Suppressor macrophage (primary cell): ENCODE measurements at regions not wholly inside any gene's neighbourhood (a gene's known extent, or its start where the extent isn't known, plus 50 kb on each side); places are given as distances from the start of the nearest gene placed in this dataset.
"Not testable (repeated sequence)": the region's sequence is repeated elsewhere in the genome, so short reads cannot be mapped to it uniquely, and the experiment has no call there.

ENCODE experiments used
- DNase-seq, 4 experiments: peaks; one replicate each; pipeline ENCODE4 v3.0.0-alpha.2; 2020 to 2022

DNA sequence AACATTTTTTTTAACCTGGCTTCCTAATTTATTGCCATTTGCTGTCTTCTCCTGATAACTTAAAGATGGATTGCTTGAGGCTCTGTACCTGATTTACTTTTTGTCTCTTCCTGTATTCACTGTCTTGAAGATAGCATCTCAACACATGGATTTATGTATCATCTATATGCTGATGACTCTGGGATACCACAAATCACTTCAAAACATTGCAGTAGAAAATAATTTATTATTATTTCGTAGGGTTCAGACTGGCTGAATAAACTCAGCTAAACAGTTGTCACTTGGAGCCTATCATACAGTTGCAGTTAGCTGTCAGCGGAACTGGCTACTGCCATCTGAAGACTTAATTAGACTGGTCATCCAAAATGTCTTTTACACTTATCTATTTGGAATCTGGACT, 1025.2 kb upstream of the CDH18 start:
- no peak for DNase-seq

DNA sequence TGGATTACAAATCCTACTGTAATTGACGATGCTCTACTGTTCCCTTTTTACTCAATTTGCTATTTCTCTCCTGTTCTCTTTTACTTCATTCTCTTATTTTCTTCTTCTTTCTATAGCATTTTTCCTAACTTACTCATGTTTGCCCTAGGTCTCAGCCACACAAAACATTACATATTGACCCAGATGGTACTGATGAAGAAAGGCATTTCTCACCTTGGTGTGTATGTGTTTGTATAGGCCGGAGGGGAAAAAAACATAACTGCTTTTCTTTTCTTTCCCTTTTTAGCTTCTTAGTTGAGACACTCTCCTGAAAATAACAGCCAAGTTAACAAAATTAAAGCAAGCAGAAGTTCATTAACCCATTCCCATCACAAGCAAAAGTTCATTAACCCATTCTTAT, 1019.8 kb upstream of the CDH18 start:
- DNase-seq = no peak

DNA sequence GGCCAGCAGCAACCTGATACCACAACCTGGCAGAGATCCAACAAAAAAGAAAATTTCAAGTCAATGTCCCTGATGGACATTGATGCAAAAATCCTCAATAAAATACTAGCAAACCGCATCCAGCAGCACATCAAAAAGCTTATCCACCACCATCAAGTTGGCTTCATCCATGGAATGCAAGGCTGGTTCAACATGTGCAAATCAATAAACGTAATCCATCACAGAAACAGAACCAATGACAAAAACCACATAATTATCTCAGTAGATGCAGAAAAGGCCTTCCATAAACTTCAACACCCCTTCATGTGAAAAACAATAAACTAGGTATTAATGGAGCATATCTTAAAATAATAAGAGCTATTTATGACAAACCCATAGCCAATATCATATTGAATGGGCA, 1000.9 kb upstream of the CDH18 start:
- not testable (repeated sequence) for DNase-seq

DNA sequence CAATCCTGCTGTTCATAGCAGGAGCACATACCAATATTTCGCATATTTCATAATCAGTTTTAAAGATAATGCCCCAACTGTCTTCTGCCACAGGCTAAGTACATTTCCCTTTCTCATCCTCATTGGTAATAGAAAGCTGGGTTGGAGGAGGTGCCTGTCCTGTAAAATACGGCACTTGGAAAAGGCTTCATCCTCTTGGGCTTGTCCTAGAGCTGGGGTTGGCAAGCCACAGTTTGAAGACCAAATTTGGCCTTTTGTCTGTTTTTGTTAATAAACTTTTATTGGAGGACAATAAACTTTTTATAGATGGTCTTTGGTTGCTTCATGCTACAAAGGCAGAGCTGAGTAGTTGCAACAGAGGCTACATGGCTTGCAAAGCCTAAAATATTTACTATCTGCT, 997.8 kb upstream of the CDH18 start:
- DNase-seq = no peak

DNA sequence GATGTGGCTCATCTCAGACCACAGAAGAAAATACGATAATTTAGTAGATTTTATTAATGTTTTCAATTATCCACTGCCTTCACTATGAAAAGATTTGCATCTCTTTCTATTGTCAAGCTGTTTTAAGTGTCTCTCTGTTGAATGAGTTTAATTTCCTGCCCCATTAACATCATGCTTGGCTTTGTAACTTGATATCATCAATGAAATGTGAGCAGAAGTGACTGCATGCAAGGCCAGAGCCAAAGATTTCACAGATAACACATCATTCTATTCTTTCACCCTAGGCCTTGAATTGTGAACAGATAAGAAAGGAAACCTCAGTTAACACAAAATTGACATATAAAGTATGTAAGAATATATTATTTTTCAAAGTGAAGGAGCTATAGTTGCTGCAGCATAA, 986.4 kb upstream of the CDH18 start:
- no peak for DNase-seq

DNA sequence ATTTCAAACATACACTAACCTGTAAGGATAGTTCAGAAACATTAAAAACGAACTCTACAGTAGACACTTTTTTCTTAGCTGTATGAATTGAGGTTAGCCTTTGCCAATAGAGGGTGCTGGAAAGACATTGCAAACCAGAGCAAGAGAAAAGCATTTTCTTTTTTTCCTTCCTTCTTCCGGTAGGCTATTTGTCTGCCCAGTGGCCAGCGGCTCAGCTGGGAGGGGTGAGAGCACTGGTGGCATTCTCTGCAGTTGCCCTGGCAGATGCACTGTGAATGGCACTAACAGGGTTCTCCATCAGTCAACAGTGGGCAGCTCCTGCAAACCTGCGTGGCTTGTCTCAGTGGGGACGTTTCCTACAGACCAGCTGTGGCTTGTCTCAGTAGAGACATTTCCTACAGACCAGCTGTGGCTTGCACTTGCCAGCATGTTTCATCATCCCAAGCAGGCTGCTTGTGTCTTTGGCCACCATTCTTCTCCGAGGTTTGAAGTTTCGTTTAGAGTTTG, 984.5 kb upstream of the CDH18 start:
- DNase-seq = no peak

DNA sequence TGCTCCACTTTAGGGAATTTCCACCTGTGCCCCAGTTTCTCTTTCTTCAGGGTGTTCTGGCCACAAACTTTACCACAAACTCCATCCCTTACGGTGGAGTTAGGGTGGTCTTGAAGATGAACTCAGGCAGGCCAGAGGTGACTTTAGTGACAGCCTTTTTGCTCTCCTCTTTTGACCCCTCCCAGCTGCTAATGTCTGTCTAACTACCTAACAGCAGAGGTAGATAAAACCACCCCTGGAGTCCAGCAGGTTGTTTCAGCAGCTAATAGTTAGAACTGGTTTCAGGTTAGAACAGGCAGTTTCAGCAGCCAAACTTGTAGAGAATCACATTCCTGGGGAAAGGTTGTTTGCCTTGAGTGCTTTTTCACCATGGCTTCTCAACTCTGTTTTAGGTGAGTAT, 971.3 kb upstream of the CDH18 start:
- no peak for DNase-seq

DNA sequence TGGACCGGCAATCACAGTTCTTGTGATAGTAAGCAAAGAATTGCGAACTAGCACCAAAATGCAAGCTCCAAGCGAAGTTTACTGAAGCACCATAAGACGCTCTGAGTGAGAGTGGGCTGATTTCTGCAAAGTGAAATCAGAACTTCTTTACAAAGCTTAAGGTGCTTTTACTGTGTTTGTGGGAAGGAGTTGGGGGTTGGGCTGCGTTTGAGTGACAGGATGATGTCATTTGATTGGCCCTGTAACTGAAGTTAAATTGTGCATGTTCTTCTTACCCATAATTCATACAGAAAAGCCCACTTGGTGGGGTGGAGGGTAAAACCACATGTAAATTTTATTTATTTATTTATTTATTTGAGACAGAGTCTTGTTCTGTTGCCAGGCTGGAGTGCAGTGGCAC, 970.6 kb upstream of the CDH18 start:
- DNase-seq = no peak

DNA sequence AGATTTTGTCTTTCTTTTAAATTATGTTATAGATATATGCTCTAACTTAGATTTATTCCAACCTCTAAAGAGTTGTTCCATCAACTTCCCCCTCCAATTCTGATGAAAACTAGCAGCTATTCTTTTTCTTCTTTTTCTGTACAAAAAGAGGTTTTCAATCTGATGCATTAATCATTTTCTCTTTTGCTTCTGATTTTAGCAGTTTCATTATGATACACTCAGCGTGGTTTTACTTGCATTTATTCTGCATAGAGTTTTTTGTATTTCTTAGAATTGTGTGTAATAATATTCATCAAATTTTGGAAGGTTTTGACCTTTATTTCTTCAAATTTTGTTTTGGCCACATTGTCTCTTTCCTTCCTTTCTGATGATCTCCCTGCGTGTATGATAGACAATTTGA, 968.1 kb upstream of the CDH18 start:
- no peak for DNase-seq

DNA sequence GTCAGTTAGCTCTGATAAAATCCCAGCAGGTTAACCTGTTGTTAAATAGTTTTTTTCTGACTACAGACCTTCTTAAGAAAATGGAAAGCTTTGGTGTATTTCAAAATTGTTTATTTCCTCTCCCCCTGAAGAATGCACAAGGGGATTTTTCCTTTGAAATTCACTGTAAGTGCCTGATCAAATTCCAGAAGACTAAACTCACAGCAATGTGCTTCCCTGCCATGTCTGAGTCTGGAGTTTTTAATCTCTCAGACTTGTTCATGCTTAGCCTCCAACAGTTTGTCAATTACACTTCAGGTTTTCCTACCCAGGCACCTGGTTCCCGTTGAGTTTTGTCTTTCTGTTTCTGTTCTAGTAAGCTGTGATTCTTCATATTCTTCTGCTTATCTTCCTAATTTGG, 961.6 kb upstream of the CDH18 start:
- DNase-seq = no peak

DNA sequence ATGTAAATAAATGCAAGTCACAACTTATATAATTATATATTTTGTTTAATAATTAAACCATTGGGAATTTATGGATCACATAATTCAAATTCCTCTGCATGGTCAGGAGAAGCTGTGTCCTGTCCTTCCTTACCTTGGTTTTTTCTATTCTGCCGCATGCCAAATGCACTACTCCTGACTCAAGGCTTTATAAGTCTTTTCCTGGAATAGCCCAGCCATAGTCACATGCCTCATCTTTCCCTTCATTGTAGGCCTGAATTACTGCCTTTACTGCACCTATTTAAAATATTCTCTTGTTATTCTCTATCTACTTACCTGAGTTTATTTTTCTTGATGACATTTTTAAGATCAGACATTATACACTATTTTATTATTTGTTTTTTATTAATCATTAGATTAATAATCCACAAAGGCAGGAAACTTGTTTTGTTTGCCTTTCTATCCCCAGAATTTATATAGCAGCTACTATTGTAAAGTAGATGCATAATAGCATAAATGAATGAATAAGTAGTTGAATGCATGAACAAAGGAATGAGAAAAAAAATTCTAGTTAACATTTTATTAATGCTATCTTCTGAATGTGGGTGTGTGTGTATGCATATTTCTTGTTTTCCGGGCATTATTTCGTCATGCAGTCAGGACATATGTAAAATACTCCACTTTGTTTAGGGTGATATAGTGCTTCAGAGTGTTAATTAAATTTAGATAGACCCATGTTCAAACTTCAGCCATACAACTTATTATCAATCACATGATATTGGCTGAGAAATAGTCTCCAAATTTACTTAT, 955.4 kb upstream of the CDH18 start:
- not testable (repeated sequence) for DNase-seq

DNA sequence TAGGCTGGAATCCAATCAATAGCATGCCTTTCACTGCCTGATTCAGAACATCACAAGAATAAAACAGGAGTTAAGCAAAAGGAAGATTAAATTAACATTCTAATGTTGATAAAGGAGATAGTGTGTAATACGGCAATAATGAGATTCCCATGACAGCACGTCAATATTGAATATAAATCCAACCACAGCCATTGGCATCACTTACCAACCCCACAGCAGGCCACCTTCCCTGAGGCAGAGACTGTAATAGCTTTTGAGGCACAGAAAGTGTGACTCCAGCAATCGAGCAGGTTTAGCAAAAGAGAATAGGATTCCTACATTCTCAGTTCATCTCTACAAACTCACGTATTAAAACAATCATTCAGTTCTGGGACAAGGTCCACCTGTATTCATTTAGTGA, 954.6 kb upstream of the CDH18 start:
- not testable (repeated sequence) for DNase-seq

DNA sequence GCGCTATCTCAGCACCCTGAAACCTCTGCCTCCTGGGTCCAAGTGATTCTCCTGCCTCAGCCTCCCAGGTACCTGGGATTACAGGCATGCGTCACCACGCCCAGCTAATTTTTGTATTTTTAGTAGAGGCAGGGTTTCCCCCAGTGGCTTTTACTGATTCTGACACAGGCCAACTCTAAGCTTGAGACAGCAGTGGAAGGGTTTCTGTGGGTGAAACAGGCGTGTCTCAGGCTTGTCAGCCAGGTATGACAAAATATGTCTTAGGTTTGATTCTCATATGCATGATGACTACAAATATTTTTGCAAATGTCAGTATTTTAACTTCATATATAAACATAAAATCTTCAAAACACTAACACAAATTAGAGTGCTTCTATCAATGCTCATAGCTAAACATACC, 952.8 kb upstream of the CDH18 start:
- not testable (repeated sequence) for DNase-seq

DNA sequence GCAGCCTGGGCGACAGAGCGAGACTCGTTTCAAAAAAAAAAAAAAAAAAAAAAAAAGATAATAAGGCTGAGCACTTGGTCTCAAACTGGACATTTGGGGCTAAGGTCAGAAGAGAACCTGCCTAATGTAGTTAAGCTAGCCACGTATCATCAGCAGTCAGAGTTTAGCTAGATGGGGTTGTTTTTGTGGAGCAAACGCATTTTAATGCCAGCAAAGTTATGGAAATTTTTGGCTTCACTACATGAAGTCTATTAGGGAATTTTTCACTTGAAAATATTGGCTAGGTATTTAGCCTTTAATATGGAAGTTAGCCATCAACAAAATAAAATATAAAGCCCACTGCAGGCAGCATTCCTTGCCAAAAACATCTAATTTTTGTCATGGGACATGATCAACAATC, 902.9 kb upstream of the CDH18 start:
- DNase-seq = not testable (repeated sequence)

DNA sequence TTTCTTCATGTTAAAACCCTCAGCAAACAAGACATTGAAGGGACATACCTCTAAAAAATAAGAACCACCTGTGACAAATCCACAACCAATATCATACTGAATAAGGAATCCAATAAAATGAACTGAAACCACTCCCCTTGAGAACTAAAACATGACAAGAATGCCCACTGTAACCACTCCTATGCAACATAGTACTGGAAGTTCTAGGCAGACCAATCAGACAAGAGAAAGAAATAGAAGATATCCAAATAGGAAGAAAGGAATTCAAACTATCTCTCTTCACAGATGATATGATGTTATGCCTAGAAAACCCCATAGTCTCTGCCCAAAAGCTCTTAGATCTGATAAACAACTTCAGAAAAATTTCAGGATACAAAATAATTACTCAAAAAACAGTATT, 887.7 kb upstream of the CDH18 start:
- not testable (repeated sequence) for DNase-seq

DNA sequence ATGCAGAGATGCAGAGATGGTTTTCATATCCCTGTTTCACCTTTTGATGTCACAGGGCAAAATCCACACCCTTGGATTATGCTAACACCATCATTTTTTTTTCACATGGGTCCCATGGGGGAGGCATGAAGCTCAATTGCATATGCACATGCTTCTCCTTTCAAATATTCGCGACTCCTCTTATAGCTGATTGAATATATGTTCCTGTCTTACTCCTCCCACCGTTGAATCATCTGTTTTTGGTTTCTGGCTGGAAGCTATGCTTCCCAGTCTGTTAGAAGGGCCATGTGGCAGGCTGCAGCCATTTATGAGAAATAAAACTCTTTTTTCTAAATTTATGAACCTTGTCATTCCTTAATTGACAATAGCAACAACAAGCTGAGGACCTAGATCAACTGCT, 877.9 kb upstream of the CDH18 start:
- not testable (repeated sequence) for DNase-seq

DNA sequence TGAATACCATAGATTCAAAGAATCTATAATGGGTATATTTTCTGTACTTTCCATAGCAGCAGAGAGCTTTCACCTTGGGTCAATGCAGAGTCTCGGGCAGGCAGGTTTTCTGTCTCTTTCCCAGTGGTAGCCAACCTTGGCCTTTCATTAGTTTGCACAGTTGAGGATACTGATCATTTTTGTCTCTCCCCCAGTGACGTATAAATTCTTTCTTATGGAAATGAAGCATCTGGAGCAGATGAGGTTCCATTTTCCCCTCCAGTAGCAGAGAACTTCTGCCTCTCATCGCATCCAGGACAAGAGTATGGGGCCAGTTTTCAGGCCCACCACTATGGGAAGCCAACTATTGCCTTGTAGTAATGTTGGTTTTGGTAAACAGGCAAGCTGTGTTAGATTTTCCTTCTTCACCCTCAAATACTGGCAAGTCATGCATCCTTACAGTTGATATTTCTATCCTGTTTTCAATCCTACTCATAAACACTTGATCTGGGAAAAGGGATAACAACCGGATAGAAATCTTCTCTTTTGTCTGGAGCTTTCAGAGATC, 845.2 kb upstream of the CDH18 start:
- DNase-seq = no peak

DNA sequence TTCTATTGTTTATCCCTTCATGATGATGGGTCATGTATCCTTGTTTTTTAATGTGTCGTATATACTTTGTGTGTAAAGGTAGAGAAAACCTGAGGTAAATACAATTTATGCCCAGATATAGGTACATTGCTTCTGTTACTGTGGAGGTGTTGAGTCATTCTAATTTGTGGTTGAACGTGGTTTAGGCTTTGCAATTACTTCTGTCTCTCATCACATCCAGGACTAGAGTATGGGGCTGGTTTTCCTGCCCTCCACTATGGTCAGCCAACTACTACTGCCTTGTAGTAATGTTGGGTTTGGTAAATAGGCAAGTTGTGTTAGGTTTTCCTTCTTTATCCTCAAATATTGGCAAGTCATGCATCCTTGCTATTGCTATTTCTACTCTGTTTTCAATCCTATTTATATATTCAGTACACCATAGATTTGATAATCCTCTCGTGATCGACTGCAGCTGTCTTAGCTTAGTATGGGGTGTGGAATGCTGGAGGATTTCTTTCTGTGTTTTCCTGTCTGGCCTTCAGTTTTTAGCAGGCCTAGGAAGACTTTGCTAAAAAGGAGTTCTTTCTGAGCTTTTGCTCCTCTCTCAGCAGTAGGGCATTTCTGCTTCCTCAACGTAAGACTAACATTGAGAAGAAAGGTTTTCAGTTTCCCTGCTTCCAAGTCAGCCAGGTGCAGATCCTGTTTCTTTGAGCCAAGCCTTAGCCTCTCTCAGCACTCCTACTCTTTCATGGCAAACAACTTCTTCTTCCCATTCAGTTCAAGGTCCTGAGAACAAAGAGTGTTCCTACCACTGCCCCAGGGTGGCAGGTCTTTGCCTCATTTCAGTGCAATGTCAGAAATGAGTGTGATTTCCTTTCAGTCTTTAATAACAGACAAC, 844.4 kb upstream of the CDH18 start:
- no peak for DNase-seq

DNA sequence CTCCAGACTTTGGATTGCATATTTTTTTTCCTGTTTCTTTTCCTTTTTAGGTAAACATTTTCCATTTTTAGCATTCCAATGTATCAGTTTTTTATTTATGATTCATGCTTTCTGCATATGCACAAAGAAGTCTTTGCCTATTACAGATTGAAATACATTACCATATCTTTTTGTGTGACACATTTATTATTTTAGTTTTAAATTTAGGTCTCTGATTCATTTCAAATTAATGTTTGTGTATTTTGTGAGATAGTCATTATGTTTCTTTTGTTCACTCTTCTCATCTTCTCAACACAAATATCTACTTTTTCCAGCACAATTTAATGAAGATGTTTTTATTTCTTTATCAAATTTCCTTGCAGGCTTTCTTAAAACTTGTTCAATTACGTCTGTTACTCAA, 838.0 kb upstream of the CDH18 start:
- DNase-seq = not testable (repeated sequence)

DNA sequence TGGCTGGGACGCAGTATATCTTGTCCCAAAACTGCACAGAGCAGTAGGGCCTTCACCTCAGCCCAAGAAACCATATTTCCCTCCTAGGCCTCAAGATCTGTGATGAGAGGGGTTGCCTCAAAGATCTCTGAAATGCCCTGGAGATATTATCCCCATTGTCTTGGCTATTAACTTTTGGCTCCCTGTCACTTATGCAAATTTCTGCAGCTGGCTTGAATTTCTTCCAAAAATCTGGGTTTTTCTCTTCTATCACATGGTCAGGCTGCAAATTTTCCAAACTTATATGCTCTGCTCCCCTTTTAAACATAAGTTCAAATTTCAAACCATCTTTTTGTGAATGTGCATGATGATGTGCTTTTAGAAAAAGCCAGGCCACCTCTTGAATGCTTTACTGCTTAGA, 809.2 kb upstream of the CDH18 start:
- not testable (repeated sequence) for DNase-seq

DNA sequence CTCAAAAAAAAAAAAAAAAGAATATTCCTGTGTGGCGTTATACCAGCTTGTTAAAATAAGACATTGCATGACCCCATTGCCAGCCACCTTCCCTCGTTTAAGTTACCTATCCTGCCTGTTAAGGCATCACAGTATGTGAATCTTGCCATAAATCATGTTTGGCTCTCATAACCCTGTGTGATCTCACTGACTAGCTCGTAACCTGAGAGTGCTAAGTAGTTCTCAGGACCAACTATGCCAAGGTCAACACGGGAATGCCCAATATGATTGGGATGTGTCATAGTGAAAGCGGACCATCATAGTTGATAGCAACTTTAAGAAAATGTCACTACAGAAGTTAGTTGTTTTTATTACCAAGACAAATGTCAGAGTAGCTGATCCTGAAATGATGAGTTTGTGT, 796.8 kb upstream of the CDH18 start:
- not testable (repeated sequence) for DNase-seq

DNA sequence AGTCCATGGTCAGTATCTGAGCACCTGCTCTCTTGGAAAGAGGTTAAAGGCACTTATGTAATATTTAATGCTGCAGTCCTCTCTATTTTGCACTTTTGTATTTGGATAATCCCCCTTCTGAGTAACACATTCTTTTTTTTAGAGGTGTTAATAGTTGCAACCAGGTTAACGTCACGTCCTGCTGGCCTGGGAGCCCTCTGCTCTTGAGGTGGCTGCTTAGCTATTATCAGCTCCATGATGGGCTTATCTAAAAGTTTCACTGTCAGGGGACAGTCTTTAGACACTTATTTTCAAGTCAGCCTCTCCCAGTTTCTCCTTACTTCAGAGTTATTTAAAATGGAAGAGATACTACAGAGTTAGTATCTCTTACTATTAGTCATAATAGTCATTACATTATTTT, 795.5 kb upstream of the CDH18 start:
- not testable (repeated sequence) for DNase-seq

DNA sequence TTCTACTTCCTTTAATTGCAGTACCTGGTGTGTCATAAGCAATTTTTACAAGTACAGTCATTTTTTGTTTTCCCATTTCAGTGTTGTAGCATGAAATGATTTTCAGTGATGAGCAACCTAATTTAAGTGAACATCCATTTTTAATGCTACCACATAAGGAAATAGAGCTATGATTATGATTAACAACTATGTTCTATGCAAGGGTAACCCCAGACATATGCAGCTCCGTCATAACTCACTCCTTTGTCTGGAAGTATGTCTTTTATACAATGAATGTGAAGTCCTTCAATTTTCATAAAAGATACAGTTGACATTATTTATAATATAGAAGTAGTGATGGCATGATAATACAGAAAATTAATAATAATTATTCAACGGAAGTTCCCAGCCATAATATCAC, 783.3 kb upstream of the CDH18 start:
- DNase-seq = not testable (repeated sequence)
